Hepatocyte (in vitro differentiated cells): ENCODE measurements at regions not wholly inside any gene's neighbourhood (a gene's known extent, or its start where the extent isn't known, plus 50 kb on each side); places are given as distances from the start of the nearest gene placed in this dataset.
"Not testable (repeated sequence)": the region's sequence is repeated elsewhere in the genome, so short reads cannot be mapped to it uniquely, and the experiment has no call there.

Source experiments
- DNase-seq: peaks from one replicate; pipeline ENCODE4 v3.0.0-alpha.2; 2016; ENCODE audit warnings: low spot score
- H2AFZ ChIP-seq: fragments of 200-600 bp; sonication (generic); 2 replicates; pipeline ENCODE4 v1.6.0; 2016; ENCODE audit warnings: antibody characterized with exemption, mild to moderate bottlenecking
- H3K27ac ChIP-seq: fragments of 200-600 bp; sonication (generic); 2 replicates; pipeline ENCODE4 v1.5.1; 2016; ENCODE audit warnings: mild to moderate bottlenecking
- H3K27me3 ChIP-seq: fragments of 200-600 bp; sonication (generic); 2 replicates; pipeline ENCODE4 v1.6.1; 2016
- H3K36me3 ChIP-seq: fragments of 200-600 bp; sonication (generic); replicated peaks from 2 replicates; pipeline ENCODE4 v1.5.1; 2016; ENCODE audit warnings: low read depth; ENCODE audit not compliant: insufficient read depth
- H3K4me1 ChIP-seq: fragments of 200-600 bp; sonication (generic); 2 replicates; pipeline ENCODE4 v1.5.1; 2016; ENCODE audit warnings: mild to moderate bottlenecking, moderate library complexity; ENCODE audit not compliant: insufficient read depth
- H3K4me2 ChIP-seq: fragments of 200-600 bp; sonication (generic); 2 replicates; pipeline ENCODE4 v1.6.0; 2016
- H3K4me3 ChIP-seq: fragments of 200-600 bp; sonication (generic); 2 replicates; pipeline ENCODE4 v1.5.1; 2016; ENCODE audit warnings: mild to moderate bottlenecking
- H3K79me2 ChIP-seq: fragments of 200-600 bp; sonication (generic); 2 replicates; pipeline ENCODE4 v1.6.0; 2017; ENCODE audit warnings: mild to moderate bottlenecking
- H3K9me2 ChIP-seq: fragments of 200-600 bp; sonication (generic); replicated peaks from 2 replicates; pipeline ENCODE4 v1.6.0; 2017; ENCODE audit warnings: mild to moderate bottlenecking; ENCODE audit not compliant: insufficient read depth
- H3K9me3 ChIP-seq: fragments of 200-600 bp; sonication (generic); 2 replicates; pipeline ENCODE4 v1.5.1; 2016; ENCODE audit warnings: low read depth, mild to moderate bottlenecking
- H4K20me1 ChIP-seq: fragments of 200-600 bp; sonication (generic); 2 replicates; pipeline ENCODE4 v1.6.0; 2016; ENCODE audit warnings: mild to moderate bottlenecking; ENCODE audit not compliant: insufficient read depth, poor library complexity, severe bottlenecking
- CTCF ChIP-seq: fragments of 200-600 bp; sonication (generic); IDR thresholded peaks from 2 replicates; pipeline ENCODE4 v1.5.1; 2016; ENCODE audit warnings: antibody characterized with exemption, mild to moderate bottlenecking; ENCODE audit not compliant: poor library complexity
- EZH2 ChIP-seq: fragments of 200-600 bp; sonication (generic); IDR thresholded peaks from 2 replicates; pipeline ENCODE4 v1.6.1; 2016; ENCODE audit warnings: antibody characterized with exemption, mild to moderate bottlenecking, borderline replicate concordance
- EZH2phosphoT487 ChIP-seq: fragments of 200-600 bp; sonication (generic); IDR thresholded peaks from one replicate; pipeline ENCODE4 v1.6.1; 2018; ENCODE audit warnings: antibody characterized with exemption, mild to moderate bottlenecking, low read depth, moderate library complexity; ENCODE audit not compliant: unreplicated experiment, severe bottlenecking
- WGBS: methylation state at CpG from one replicate; pipeline ENCODE4 v1.1.6; 2016; ENCODE audit warnings: low lambda C conversion rate; ENCODE audit errors: missing lambda C conversion rate; 5-methylcytosine and 5-hydroxymethylcytosine counted together

GRCh38 chr3:151675858-151676615 is 57.7 kb upstream of the AADACL2 start:
- H3K27me3 ChIP-seq = no peaks in the 10 kb centered on the region
- no peaks in the 10 kb centered on the region for H4K20me1 ChIP-seq
- DNase-seq = no peak
- no peaks in the 10 kb centered on the region for H3K9me3 ChIP-seq
- no peak overlapping the region for H3K4me2 ChIP-seq
- 87% methylated on average over 8 of the region's 8 CpGs for WGBS
- H3K9me2 ChIP-seq = no peaks in the 10 kb centered on the region
- H3K27ac ChIP-seq = no peak overlapping the region
- H3K79me2 ChIP-seq = no peaks in the 10 kb centered on the region
- H3K4me1 ChIP-seq = no peaks in the 10 kb centered on the region
- H3K4me3 ChIP-seq = no peak overlapping the region
- TF ChIP-seq EZH2phosphoT487 (no peak), EZH2 (no peak), CTCF (no peak)
- H3K36me3 ChIP-seq = no peaks in the 10 kb centered on the region
- no peak overlapping the region for H2AFZ ChIP-seq

GRCh38 chr3:151673974-151674373 is 59.8 kb upstream of the AADACL2 start:
- Histone ChIP-seq H3K27me3 (no peaks in the 10 kb centered on the region), H2AFZ (no peak overlapping the region), H3K4me1 (no peaks in the 10 kb centered on the region), H4K20me1 (no peaks in the 10 kb centered on the region), H3K4me2 (no peak overlapping the region), H3K79me2 (no peaks in the 10 kb centered on the region), H3K36me3 (no peaks in the 10 kb centered on the region), H3K9me2 (no peaks in the 10 kb centered on the region), H3K9me3 (no peaks in the 10 kb centered on the region), H3K4me3 (no peak overlapping the region), H3K27ac (no peak overlapping the region)
- DNase-seq = no peak
- TF ChIP-seq EZH2 (no peak), CTCF (no peak), EZH2phosphoT487 (no peak)
- WGBS = 57% methylated on average over 1 of the region's 1 CpG

- H2AFZ ChIP-seq, H3K4me3 ChIP-seq, H3K9me2 ChIP-seq, H4K20me1 ChIP-seq, H3K79me2 ChIP-seq, DNase-seq, H3K4me1 ChIP-seq, H3K27me3 ChIP-seq, H3K4me2 ChIP-seq, H3K27ac ChIP-seq, H3K9me3 ChIP-seq, H3K36me3 ChIP-seq: not testable (repeated sequence)
- WGBS = 84% methylated on average over 3 of the region's 3 CpGs
These were observed 66.0 kb upstream of the AADACL2 start for GRCh38 chr3:151667762-151668161.

- no peaks in the 10 kb centered on the region for H3K9me2 ChIP-seq
- no peaks in the 10 kb centered on the region for H3K79me2 ChIP-seq
- no peaks in the 10 kb centered on the region for H3K36me3 ChIP-seq
- no peaks in the 10 kb centered on the region for H3K9me3 ChIP-seq
- no peak overlapping the region for H3K4me2 ChIP-seq
- no peak overlapping the region for H2AFZ ChIP-seq
- no peak overlapping the region for H3K4me3 ChIP-seq
- H3K27ac ChIP-seq = no peak overlapping the region
- TF ChIP-seq CTCF (peak; percentile 37), EZH2phosphoT487 (no peak), EZH2 (no peak)
- H3K4me1 ChIP-seq = no peaks in the 10 kb centered on the region
- no peaks in the 10 kb centered on the region for H3K27me3 ChIP-seq
- no peaks in the 10 kb centered on the region for H4K20me1 ChIP-seq
- WGBS = 89% methylated on average over 4 of the region's 4 CpGs
- no peak for DNase-seq
These were observed 72.8 kb upstream of the AADACL2 start for GRCh38 chr3:151660885-151661284.
